ENCODE measurements at regions not wholly inside any gene's neighbourhood (a gene's known extent, or its start where the extent isn't known, plus 50 kb on each side); places are given as distances from the start of the nearest gene placed in this dataset.

- peaks cover 0 to under 1% (median 0%) of the 10 kb centered on the region in 3 donors for H3K9me3 ChIP-seq
- TF ChIP-seq CTCF (IDR thresholded peaks at IDR 0.05) = no peak
- H3K27ac ChIP-seq = no peak overlapping the region
- no peak overlapping the region for H3K4me3 ChIP-seq
- intact Hi-C loops (cut with DNase I; ENCODE audit: low total_unique reads) = no loop called here
- H3K27me3 ChIP-seq = no peaks in the 10 kb centered on the region
- no peaks in the 10 kb centered on the region for H3K36me3 ChIP-seq
- no peak for DNase-seq
- no peaks in the 10 kb centered on the region for H3K4me1 ChIP-seq
These were observed 242.5 kb upstream of the KCNG1 start for GRCh38 chr20:51265361-51265760.

GRCh38 chr20:51262240-51262639 is 239.3 kb upstream of the KCNG1 start:
- Histone ChIP-seq H3K4me1 (no peaks in the 10 kb centered on the region), H3K27ac (no peak overlapping the region)
- intact Hi-C loops (cut with DNase I; ENCODE audit: low total_unique reads) = no loop called here

GRCh38 chr20:51259455-51259854 is 236.5 kb upstream of the KCNG1 start:
- no peaks in the 10 kb centered on the region for H3K4me1 ChIP-seq
- H3K27ac ChIP-seq = no peak overlapping the region
- H3K36me3 ChIP-seq = no peaks in the 10 kb centered on the region
- DNase-seq = no peak
- no peaks in the 10 kb centered on the region for H3K9me3 ChIP-seq
- intact Hi-C loops (cut with DNase I; ENCODE audit: low total_unique reads) = no loop called here
- peaks cover 0 to 13% of the 10 kb centered on the region in 2 donors for H3K27me3 ChIP-seq
- no peak overlapping the region for H3K4me3 ChIP-seq
- no peak for TF ChIP-seq CTCF (IDR thresholded peaks at IDR 0.05)

More at GRCh38 chr20:51262240-51262639, 239.3 kb upstream of the KCNG1 start:
- Histone ChIP-seq H3K36me3 (no peaks in the 10 kb centered on the region), H3K4me3 (no peak overlapping the region), H3K9me3 (no peaks in the 10 kb centered on the region), H3K27me3 (no peaks in the 10 kb centered on the region)
- no peak for DNase-seq
- no peak for TF ChIP-seq CTCF (IDR thresholded peaks at IDR 0.05)

GRCh38 chr20:51258582-51259165 is 235.8 kb upstream of the KCNG1 start:
- no peak for DNase-seq

GRCh38 chr20:51255417-51255816 is 232.5 kb upstream of the KCNG1 start:
- no peaks in the 10 kb centered on the region for H3K4me1 ChIP-seq
- H3K27ac ChIP-seq = no peak overlapping the region
- H3K27me3 ChIP-seq = peaks cover 0 to 20% of the 10 kb centered on the region in 2 donors
- no peak overlapping the region for H3K4me3 ChIP-seq
- no peaks in the 10 kb centered on the region for H3K36me3 ChIP-seq
- intact Hi-C loops (cut with DNase I; ENCODE audit: low total_unique reads) = no loop called here
- no peaks in the 10 kb centered on the region for H3K9me3 ChIP-seq
- TF ChIP-seq CTCF (IDR thresholded peaks at IDR 0.05) = no peak
- DNase-seq = no peak

More at GRCh38 chr20:51258582-51259165, 235.8 kb upstream of the KCNG1 start:
- Histone ChIP-seq H3K4me3 (no peak overlapping the region), H3K9me3 (no peaks in the 10 kb centered on the region), H3K27ac (no peak overlapping the region), H3K36me3 (no peaks in the 10 kb centered on the region), H3K4me1 (no peaks in the 10 kb centered on the region), H3K27me3 (peaks cover 0 to 13% of the 10 kb centered on the region in 2 donors)
- TF ChIP-seq CTCF (IDR thresholded peaks at IDR 0.05) = no peak
- intact Hi-C loops (cut with DNase I; ENCODE audit: low total_unique reads) = no loop called here

- Histone ChIP-seq H3K27me3 (peaks cover 0 to 20% of the 10 kb centered on the region in 2 donors), H3K4me1 (no peaks in the 10 kb centered on the region), H3K36me3 (no peaks in the 10 kb centered on the region), H3K27ac (no peak overlapping the region), H3K9me3 (no peaks in the 10 kb centered on the region), H3K4me3 (no peak overlapping the region)
- intact Hi-C loops (cut with DNase I; ENCODE audit: low total_unique reads) = no loop called here
- TF ChIP-seq CTCF (IDR thresholded peaks at IDR 0.05) = no peak
- DNase-seq = no peak
These were observed 230.4 kb upstream of the KCNG1 start for GRCh38 chr20:51253280-51253679.
